ENCODE measurements at regions not wholly inside any gene's neighbourhood (a gene's known extent, or its start where the extent isn't known, plus 50 kb on each side); places are given as distances from the start of the nearest gene placed in this dataset.

DNA sequence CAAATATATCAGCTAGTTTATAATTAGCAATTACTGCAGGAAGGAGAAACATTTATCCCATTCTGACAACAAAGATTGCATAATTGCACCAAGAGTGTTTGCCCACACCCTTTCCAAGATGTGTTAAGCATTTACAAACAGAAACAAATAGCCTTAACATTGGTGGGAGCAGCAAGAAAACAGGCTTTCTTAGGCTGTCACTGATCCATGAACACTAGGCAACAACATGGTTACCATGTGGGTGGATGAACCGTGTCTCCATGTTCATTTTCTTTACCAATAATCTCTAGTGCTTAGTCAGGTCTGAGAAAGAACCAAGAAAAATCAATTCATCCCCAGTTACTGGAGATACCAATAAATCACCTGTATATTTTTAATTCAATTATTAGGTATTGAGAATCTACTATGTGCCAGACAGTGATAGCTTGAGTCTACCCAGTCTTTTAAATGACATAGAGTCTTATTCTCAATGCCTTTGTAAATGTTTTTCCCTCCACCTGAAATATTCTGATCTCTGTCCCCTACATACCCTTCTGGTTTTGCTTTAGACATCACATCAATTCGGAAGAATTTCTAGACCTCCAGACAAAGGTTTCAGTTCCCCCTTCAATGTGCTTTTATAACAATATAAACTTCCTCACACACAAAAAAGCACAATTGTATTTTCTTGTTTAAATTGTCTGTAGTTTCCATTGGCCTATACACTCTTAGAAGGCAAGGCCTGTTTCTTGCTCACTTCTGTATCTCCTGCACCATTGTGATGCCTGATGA lies 286.6 kb downstream of the PPP1R2C start:
- TF ChIP-seq, protein P1, sequence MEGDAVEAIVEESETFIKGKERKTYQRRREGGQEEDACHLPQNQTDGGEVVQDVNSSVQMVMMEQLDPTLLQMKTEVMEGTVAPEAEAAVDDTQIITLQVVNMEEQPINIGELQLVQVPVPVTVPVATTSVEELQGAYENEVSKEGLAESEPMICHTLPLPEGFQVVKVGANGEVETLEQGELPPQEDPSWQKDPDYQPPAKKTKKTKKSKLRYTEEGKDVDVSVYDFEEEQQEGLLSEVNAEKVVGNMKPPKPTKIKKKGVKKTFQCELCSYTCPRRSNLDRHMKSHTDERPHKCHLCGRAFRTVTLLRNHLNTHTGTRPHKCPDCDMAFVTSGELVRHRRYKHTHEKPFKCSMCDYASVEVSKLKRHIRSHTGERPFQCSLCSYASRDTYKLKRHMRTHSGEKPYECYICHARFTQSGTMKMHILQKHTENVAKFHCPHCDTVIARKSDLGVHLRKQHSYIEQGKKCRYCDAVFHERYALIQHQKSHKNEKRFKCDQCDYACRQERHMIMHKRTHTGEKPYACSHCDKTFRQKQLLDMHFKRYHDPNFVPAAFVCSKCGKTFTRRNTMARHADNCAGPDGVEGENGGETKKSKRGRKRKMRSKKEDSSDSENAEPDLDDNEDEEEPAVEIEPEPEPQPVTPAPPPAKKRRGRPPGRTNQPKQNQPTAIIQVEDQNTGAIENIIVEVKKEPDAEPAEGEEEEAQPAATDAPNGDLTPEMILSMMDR (IDR thresholded peaks at IDR 0.05; ENCODE audit: insufficient read depth, low read length, missing control alignments) = no peak
- H3K4me3 ChIP-seq (ENCODE audit: low read depth, low read length) = no peak overlapping the region
- ChIA-PET CTCF (no interaction called here), POLR2A (no interaction called here)
- no peak for DNase-seq (ENCODE audit: low read depth, low spot score)

DNA sequence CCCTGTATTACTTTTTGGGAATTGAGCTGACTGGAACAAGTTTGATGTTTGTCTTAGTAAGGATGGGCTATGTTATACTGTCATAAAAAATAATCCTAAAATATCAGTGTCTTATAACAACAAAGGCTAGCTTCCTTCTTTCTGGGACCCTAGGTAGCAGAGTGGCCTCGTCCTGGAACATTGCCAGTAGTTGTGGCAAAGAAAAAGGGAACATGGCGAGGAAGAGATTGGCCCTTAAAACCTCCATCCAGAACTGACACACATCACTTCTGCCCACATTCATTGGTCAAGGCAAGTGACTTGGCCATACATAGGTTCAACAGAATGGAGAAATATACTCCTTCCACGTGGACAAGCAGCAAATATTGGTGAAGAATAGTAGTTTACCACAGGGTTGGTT lies 287.9 kb downstream of the PPP1R2C start:
- CTCF ChIA-PET = no interaction called here
- DNase-seq (ENCODE audit: low read depth, low spot score) = no peak
- TF ChIP-seq, protein P1 (IDR thresholded peaks at IDR 0.05; ENCODE audit: insufficient read depth, low read length, missing control alignments) = no peak
- POLR2A ChIA-PET = no interaction called here
- no peak overlapping the region for H3K4me3 ChIP-seq (ENCODE audit: low read depth, low read length)

DNA sequence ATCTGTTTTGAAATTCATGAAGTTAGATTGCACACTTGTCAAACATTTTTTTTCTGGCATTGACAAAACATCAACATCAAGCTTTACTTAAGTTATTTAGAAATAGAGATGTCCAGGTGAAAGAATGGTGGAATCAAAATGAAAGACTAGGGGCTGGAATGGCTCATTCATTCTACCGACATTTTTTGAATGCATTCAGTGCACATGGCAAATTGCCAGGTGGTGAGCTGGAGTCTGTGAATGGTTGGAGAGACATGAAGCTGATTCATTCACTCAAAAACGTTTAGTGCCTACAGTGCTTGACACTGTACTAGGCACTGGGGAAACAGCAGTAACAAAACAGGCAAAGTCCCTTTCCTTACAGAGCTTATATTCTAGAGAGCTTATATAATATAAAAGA lies 292.4 kb downstream of the PPP1R2C start:
- no peak overlapping the region for H3K4me3 ChIP-seq (ENCODE audit: low read depth, low read length)
- ChIA-PET POLR2A (no interaction called here), CTCF (no interaction called here)
- DNase-seq (ENCODE audit: low read depth, low spot score) = no peak
- TF ChIP-seq, protein P1 (IDR thresholded peaks at IDR 0.05; ENCODE audit: insufficient read depth, low read length, missing control alignments) = no peak

DNA sequence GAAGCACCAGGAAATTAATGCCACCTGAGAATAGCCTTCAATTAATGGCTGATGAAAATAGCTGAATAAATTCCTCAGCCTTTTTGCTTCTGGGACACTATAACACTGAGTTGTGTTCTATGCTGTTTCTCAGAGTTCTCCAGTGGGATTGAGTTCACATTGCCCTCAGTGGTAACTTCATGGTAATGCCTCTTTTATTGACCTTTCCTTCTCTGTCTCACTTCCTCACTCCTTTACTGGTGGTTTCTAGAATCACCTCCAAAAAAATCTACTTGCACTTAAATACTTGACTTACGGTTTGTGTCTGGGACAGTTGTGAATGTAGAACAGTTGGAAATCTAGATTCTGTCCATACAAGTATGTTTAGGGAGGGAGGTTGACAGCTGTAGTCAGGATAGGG lies 293.7 kb downstream of the PPP1R2C start:
- TF ChIP-seq, protein P1 (IDR thresholded peaks at IDR 0.05; ENCODE audit: insufficient read depth, low read length, missing control alignments) = no peak
- POLR2A ChIA-PET = no interaction called here
- no peak overlapping the region for H3K4me3 ChIP-seq (ENCODE audit: low read depth, low read length)
- CTCF ChIA-PET = no interaction called here
- no peak for DNase-seq (ENCODE audit: low read depth, low spot score)

DNA sequence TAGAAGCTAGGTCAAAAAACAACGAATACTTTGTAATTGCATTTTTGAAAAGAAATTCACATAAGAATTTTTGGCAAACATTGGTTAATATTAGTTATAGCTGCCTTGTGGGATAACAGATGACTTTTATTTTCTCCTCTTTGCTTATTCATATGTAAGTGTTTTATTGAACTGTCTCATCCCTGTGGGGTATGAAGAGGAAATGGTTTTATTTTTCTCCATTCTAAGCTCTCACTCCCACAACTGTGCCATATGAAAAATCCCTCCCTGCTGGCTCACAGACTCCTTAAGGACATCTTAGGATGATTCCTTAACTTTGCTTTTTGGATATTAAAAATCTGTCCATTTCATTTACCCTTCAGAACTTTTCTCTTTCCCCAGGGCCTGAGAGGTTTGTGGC lies 300.6 kb downstream of the PPP1R2C start:
- no peak overlapping the region for H3K4me3 ChIP-seq (ENCODE audit: low read depth, low read length)
- POLR2A ChIA-PET = no interaction called here
- TF ChIP-seq, protein P1 (IDR thresholded peaks at IDR 0.05; ENCODE audit: insufficient read depth, low read length, missing control alignments) = no peak
- CTCF ChIA-PET = no interaction called here
- DNase-seq (ENCODE audit: low read depth, low spot score) = no peak

DNA sequence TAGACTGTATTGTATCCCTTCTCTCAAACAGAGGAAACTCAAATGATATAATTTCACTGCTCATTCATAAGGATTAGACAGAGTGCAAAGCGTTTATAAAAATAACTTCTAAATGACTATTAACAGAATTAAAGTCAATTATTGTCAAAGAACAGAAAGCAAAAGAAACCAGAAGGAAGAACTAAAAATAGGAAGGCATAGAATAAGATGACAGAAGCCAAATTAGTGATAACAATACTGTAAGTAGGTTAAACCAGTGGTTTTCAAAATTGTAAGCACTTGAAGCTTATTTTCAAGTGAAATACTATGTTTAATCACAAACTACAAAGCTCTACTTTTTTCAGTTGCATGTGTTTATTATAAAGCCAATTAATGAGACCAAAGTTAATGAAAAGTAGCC lies 305.2 kb downstream of the PPP1R2C start:
- no peak for DNase-seq (ENCODE audit: low read depth, low spot score)
- ChIA-PET POLR2A (no interaction called here), CTCF (no interaction called here)
- TF ChIP-seq, protein P1 (IDR thresholded peaks at IDR 0.05; ENCODE audit: insufficient read depth, low read length, missing control alignments) = no peak
- H3K4me3 ChIP-seq (ENCODE audit: low read depth, low read length) = no peak overlapping the region

All from AG04449 (cell line).